ENCODE measurements at regions not wholly inside any gene's neighbourhood (a gene's known extent, or its start where the extent isn't known, plus 50 kb on each side); places are given as distances from the start of the nearest gene placed in this dataset.

DNA sequence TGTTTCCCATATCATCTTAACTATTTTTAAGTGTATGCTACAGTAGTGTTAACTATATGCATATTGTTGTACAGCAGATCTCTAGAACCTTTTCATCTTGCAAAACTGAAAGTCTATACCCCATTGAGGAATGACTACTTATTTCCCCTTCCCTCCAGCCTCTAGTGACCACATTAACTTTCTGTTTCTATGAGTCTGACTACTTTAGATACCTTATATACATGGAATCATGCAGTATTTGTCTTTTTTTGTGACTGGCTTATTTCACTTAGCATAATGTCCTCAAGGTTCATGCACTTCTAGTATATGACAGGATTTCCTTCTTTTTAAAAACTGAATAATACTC lies 96.5 kb upstream of the BTG3 start:
- Histone ChIP-seq H3K27me3 (ENCODE audit: control insufficient read depth, insufficient read depth, low read length, poor library complexity, severe bottlenecking) (no peaks in the 10 kb centered on the region), H3K4me3 (ENCODE audit: low read length) (no peak overlapping the region), H3K9ac (ENCODE audit: extremely low read depth, low read length, poor library complexity, severe bottlenecking) (no peak overlapping the region), H3K9me3 (ENCODE audit: control insufficient read depth, low read length) (peaks cover 52% of the 10 kb centered on the region), H3K27ac (ENCODE audit: low read depth, low read length) (no peak overlapping the region), H3K36me3 (ENCODE audit: control insufficient read depth, insufficient read depth, low read length) (no peaks in the 10 kb centered on the region), H3K4me1 (ENCODE audit: control insufficient read depth, insufficient read depth, low read length) (no peaks in the 10 kb centered on the region)
- H3K36me3 Mint-ChIP-seq (ENCODE audit: low read depth): no peaks in the 10 kb centered on the region
- TF ChIP-seq CTCF (conservative IDR thresholded peaks at IDR 0.05): no peak
- H3K4me3 Mint-ChIP-seq: no peak overlapping the region
- peaks cover 3% of the 10 kb centered on the region for H3K27me3 Mint-ChIP-seq (ENCODE audit: insufficient read depth)
- H3K27ac Mint-ChIP-seq: no peak overlapping the region
- no peaks in the 10 kb centered on the region for H3K4me1 Mint-ChIP-seq
- DNase-seq: no peak
- H3K9me3 Mint-ChIP-seq: peaks cover 54% of the 10 kb centered on the region

DNA sequence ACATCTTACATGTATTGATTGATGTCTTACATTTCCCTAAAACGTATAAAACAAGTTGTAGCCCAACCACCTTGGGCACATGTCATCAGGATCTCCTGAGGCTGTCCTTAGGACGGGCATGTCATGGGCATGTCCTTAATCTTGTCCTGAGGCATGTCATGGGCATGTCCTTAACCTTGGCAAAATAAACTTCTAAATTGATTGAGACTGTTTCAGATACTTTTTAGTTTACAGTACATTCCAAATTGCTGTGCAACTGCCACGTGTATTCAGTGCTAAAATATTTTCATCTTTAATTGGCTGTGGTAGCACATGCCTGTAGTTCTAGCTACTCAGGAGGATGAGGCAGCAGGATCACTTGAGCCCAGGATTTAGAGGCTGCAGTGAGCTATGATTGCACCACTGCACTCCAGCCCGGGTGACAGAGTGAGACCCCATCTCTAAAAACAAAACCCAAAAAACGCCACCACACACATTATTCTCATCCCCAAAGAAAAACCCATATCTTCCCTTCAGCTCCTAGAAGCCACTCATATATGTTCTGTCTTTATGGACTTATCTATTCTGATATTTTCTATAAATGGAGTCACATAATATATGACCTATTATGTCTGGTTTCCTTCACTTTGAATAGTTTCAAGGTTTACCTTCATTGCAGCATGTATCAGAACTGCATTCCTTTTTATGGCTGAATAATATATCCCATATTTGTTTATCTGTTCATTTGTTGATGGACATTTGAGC lies 96.0 kb upstream of the BTG3 start:
- H3K9me3 ChIP-seq (ENCODE audit: control insufficient read depth, low read length): peaks cover 47% of the 10 kb centered on the region
- no peak overlapping the region for H3K27ac Mint-ChIP-seq
- no peak overlapping the region for H3K9ac ChIP-seq (ENCODE audit: extremely low read depth, low read length, poor library complexity, severe bottlenecking)
- no peak overlapping the region for H3K4me3 Mint-ChIP-seq
- H3K27ac ChIP-seq (ENCODE audit: low read depth, low read length): no peak overlapping the region
- no peaks in the 10 kb centered on the region for H3K4me1 ChIP-seq (ENCODE audit: control insufficient read depth, insufficient read depth, low read length)
- no peak for DNase-seq
- 90 to 93% methylated on average over 4 to 5 of the region's 5 CpGs for WGBS, 2 experiments (ENCODE audit: insufficient coverage in 1 of 2, insufficient read length in 1 of 2)
- H3K27me3 ChIP-seq (ENCODE audit: control insufficient read depth, insufficient read depth, low read length, poor library complexity, severe bottlenecking): no peaks in the 10 kb centered on the region
- no peaks in the 10 kb centered on the region for H3K4me1 Mint-ChIP-seq
- H3K9me3 Mint-ChIP-seq: peaks cover 52% of the 10 kb centered on the region
- no peak for TF ChIP-seq CTCF (conservative IDR thresholded peaks at IDR 0.05)
- no peaks in the 10 kb centered on the region for H3K36me3 ChIP-seq (ENCODE audit: control insufficient read depth, insufficient read depth, low read length)
- H3K4me3 ChIP-seq (ENCODE audit: low read length): no peak overlapping the region
- H3K36me3 Mint-ChIP-seq (ENCODE audit: low read depth): no peaks in the 10 kb centered on the region
- H3K27me3 Mint-ChIP-seq (ENCODE audit: insufficient read depth): peaks cover 3% of the 10 kb centered on the region

- Mint-ChIP-seq H3K27me3 (ENCODE audit: insufficient read depth) (no peaks in the 10 kb centered on the region), H3K4me1 (no peaks in the 10 kb centered on the region), H3K27ac (no peak overlapping the region), H3K36me3 (ENCODE audit: low read depth) (peaks cover 4% of the 10 kb centered on the region), H3K4me3 (no peak overlapping the region), H3K9me3 (peaks cover 17% of the 10 kb centered on the region)
- Histone ChIP-seq H3K9ac (ENCODE audit: extremely low read depth, low read length, poor library complexity, severe bottlenecking) (no peak overlapping the region), H3K27me3 (ENCODE audit: control insufficient read depth, insufficient read depth, low read length, poor library complexity, severe bottlenecking) (no peaks in the 10 kb centered on the region), H3K4me1 (ENCODE audit: control insufficient read depth, insufficient read depth, low read length) (no peaks in the 10 kb centered on the region), H3K9me3 (ENCODE audit: control insufficient read depth, low read length) (peaks cover 6% of the 10 kb centered on the region), H3K4me3 (ENCODE audit: low read length) (no peak overlapping the region), H3K27ac (ENCODE audit: low read depth, low read length) (no peak overlapping the region), H3K36me3 (ENCODE audit: control insufficient read depth, insufficient read depth, low read length) (no peaks in the 10 kb centered on the region)
- TF ChIP-seq CTCF (conservative IDR thresholded peaks at IDR 0.05): no peak
- WGBS, 2 experiments (ENCODE audit: insufficient coverage in 1 of 2, insufficient read length in 1 of 2): 90 to 94% methylated on average over 3 to 6 of the region's 6 CpGs
- DNase-seq: no peak
Observed at GRCh38 chr21:17699524-17700189, 87.0 kb upstream of the BTG3 start.

Measured in endodermal cell (in vitro differentiated cells).